ENCODE measurements at regions not wholly inside any gene's neighbourhood (a gene's known extent, or its start where the extent isn't known, plus 50 kb on each side); places are given as distances from the start of the nearest gene placed in this dataset.
A peak's percentile ranks its signal among the peaks of the same experiment; 100 is the strongest.
"Not testable (repeated sequence)": the region's sequence is repeated elsewhere in the genome, so short reads cannot be mapped to it uniquely, and the experiment has no call there.

DNA sequence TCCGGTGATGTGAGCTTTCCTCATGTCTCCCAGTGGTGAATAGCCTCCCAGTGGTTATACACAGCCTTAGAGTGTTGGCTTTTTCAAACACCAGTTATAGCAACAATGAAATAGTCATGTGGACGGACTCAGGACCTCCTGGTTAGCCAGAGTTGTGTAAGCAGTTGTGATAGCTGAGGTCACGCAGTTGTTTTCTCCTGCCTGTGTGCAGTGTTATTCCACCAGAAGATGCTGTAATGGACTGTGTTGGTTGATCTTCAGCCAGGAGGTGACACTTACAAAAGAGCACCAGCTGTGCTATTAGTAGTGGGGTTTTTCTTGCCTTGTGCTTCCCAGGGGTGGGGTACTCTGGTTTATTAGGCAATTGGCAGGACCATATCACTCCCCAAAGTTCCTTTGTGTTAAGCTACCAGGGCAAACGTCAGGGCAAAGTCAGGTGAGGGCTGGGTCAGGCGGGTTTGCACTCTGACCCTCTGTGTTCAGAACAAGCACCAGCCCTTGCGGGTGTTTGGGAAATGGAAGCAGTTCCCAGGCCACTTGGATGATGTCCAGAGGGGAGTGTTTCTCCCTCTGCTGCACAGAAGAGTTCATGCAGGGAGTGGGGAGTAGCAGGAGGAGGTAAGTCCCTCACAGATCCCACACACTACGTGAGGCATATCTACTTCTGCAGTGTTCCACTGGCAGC lies 252.6 kb downstream of the TMEM47 start:
- DNase-seq: no peak

DNA sequence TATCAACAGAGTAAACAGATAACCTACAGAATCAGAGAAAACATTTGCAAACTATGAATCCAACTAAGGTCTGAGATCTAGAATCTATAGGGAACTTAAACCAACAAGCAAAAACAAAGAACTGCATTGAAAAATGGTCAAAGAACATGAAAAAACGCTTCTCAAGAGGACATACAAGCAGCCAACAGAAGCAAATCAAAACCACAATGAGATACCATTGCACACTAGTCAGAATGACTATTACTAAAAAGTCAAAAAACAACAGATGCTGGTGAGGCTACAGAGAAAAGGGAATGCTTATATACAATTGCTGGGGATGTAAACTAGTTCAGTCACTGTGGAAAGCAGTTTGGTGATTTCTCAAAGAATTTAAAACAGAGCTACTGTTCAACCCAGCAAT lies 255.7 kb downstream of the TMEM47 start:
- DNase-seq: no peak

DNA sequence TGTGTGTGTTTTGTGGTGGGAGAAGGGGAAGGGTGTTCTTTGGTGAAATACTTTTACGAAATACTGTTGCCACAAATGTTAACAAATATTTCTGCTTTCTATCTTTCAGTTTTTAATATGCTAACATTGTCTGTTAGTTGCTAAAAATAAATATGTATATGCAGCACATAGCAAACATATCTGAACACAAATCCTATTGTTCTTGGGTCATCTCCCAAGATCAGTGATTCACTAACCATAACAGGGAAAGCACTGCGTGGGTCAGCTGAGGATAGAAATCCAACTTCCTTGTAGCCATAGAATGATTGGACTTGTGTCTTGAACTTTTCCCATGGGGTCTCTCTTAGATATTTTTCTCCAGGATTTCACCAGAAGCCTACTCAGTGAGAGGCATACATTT lies 250.3 kb upstream of the FAM47A start:
- no peak for DNase-seq

DNA sequence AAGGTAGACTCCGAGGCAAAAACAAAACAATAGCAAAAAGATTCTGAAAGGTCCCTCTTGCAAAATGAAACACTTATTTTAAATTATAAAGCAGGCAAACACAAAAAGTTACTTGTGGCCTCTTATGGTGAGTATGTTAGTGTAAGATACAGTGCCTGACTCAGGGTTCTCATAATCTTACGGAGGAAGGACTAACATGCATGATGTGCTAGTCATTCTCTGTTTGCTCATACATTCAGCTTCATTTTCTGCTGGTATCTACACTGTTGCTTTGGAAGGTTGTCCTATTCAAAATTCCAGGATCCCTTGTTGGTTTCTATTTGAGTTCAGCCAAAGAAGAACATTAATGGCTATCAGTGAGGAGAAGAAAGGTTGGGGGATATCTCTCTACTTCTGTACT lies 249.1 kb upstream of the FAM47A start:
- no peak for DNase-seq

DNA sequence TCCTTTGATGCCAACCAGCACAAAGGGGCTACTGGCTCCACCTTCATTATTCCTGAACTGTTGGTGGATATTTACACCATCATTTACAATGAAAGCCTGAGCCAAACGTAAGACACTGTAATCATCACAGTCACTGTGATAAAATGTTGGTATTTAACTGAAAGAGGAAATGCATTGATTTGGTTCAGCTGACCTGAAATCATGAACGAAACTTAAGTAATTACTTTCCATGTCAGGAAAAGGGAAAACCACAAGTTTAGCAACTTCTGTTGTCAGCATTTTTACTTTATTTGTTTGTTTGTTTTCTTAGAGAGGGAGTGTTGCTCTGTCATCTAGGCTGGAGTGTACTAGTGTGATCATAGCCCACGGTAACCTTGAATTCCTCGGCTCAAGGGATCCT lies 247.8 kb upstream of the FAM47A start:
- DNase-seq: no peak

DNA sequence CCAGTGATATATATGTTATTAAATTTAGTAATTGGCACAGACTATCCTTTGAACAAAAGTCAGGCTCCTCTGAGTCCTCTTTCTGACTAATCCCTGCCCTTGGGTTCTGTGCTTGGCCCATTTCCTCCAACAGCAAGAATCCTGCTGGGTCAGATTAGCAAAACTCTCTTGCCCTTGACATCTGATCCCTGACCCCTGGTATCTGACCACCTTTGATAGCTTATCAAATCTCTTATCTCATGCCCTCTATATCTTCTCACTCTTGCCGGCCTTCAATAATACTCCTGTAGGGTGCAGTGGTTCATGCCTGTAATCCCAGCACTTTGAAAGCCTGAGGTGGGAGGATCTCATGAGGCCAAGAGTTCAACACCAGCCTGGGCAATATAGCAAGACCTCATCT lies 245.5 kb upstream of the FAM47A start:
- DNase-seq: no peak

DNA sequence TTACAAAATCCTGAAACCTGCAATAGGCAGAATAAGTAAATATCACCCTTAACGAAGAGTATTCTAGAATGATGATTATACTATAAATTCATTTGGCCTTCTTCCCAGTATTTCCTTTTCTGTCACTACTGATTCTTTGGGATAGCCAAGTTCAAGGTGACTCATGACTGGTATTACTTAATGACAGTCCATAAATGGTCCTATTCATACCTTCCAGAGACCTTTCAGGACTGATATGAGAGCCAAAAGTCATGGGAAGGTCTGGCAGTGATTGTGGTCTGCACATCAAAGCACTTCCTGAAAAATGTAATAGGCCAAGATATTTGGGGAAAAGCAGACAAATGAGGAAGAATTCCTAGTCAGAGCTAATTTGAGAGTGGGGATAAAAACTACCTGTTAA lies 239.6 kb upstream of the FAM47A start:
- no peak for DNase-seq

DNA sequence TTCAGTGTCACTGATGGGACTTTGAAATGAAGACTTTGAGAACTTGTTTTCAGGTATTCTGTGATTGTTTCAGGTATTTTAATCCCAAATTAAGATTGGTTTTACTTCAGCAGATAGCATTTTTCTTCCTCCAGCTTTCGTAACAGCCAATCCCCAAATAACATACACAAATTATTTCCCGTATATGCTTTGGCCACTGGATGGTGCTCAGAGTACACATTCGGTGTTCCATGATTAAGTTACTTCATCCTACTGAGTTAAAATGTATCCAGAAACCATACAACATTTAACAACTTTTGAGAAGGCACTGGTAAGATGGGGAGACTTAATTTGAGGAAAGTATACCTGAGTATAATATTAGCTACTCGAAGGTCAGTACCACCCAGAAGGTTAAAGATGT lies 233.4 kb upstream of the FAM47A start:
- DNase-seq: peak; percentile 0

DNA sequence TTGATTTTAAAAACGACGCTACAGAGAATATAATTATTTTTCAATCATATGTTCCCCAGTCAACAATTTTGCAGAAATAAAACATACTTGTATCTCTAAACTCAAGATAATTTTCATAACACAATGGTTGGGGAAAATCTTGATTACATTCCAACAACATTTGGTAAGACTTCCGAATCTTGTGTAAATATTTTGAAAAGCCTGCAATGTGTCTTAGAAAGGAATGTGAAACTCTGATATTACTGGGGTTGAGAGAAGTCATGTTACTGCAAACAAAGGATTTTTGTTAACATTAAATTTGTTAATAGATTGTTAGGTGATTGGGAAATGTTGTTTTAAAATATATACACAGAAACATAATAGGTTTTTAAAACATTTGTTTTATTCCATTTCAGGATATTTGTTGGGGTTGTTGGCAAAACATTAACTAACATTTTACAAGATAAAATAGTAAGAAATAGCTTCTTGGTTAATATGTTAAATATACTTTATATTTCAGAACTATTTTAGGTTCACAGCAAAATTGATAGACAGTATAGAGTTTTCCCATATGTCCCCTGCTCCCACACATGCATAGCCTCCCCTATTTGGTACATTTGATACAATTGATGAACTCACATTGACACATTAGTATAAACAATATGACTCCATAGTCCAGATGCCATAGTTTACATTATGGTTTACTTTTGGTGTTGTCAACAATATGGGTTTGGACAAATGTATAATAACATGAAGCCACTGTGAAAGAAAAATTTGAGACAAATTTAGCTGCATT lies 218.6 kb upstream of the FAM47A start:
- DNase-seq: no peak

DNA sequence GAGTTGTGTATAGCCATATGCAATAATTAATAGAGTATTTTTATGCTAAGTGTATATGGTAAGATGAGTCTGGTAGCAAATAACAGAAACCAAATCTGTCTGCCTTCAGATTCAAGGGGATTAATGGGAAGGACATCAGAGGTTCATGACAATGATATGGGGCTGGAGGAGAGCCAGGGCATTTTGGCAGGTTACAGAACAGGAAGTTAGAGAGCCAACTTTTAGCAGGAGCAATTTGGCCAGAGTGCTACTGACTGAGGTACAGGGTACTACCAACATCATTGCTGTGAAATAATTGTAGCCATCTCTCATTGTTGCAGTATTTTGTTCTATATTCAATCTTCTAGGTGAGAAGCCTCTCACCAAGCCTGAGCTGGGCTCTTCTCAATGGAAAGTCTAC lies 210.9 kb upstream of the FAM47A start:
- DNase-seq: no peak

DNA sequence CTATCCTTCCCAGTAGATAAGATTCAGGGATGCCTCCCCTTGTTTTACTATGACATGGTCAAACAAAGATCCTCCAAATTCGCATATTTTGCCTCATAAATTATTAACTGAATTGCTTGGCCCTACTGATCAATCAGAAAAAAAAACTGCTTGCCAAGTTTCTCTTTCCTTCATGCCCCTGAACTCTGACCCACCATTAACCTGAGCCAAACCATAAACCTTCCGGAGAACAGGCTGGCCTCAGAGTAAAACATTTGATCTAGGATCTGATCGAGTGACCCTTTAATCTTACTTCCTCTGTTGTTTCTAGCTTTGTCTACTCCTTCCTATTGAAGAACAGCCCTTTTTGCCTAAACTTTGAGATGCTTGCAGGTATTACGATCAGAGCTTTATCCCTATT lies 209.7 kb upstream of the FAM47A start:
- DNase-seq: no peak

DNA sequence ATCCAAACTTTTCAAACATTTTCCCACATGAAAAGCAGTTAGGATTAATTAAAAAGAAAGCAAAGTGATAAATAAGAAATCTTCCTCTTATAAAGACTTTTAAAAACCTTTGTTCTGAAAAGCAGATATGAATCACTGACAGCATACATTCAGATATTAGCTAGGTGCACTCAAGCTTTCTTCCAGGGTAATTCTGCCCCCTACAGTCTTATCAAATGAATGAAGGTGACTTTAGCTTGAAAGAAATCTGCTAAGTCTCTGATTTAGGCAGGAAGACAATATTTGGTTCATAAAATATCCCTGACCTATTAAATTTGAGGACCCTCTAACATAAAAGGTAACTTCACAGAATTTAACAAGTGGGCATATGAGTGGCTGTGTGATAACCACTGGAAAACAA lies 209.1 kb upstream of the FAM47A start:
- peak; percentile 3 for DNase-seq

DNA sequence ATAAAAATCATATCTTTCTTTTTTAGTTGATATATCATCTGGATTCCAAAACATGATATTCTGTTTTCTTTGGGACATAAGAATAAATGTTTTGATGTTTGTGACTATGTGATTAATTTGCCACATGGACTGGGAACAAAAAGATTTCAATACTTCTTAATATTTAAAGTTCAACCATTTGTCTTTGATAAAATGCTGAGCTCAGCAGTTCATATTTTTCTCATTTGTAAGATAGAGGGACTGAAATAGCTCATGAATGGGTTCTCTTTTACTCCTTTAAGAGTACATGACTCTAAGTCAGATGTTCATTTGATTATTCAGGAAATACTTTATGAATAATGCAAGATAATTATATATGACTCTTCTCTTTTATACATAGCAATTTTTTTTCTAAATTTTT lies 205.9 kb upstream of the FAM47A start:
- no peak for DNase-seq

DNA sequence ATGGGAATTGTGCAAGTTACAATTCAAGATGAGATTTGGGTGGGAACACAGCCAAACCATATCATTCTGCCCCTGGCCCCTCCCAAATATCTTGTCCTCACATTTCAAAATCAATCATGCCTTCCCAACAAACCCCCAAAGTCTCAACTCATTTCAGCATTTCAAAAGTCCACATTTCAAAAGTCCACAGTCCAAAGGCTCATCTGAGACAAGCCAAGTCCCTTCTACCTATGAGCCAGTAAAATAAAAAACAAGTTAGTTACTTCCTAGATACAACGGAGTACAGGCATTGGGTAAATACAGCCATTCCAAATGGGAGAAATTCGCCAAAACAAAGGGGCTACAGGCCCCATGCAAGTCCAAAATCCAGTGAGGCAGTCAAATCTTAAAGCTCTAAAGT lies 203.3 kb upstream of the FAM47A start:
- DNase-seq: not testable (repeated sequence)

DNA sequence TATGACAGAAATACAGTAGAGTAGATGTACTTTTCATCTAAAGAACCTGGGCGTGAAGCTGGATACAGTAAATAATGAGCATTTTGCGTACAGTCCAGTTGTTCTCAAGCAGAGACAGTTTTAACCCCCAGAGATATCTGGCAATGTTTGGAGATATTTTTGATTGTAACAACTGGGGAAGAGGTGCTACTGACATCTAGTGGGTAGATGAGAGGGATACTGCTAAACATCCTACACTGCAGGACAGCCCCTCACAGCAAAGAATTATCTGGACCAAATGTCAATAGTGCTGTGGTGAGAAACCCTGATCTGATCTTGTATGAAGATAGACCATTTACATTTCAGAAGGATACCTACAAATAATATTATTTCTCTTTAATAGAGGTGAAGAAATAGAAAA lies 200.2 kb upstream of the FAM47A start:
- DNase-seq: no peak

DNA sequence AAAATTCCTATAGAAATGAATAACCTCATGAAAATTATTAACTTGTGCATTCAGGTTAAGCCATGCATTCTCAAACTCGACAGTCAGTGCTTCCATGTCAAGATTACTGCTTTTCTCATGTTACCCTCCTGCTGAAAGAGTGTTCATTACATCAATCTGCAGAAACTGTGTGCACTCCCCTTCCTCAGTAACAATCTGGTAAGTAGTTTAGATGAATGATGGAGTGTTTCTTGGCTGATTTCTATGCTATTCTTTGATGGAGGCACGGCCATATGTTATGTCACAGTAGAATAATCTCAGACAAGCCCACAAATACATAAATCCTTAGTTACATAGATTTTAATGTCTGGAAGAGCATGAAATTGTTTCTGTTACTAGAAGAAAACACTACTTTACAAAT lies 193.3 kb upstream of the FAM47A start:
- DNase-seq: no peak

DNA sequence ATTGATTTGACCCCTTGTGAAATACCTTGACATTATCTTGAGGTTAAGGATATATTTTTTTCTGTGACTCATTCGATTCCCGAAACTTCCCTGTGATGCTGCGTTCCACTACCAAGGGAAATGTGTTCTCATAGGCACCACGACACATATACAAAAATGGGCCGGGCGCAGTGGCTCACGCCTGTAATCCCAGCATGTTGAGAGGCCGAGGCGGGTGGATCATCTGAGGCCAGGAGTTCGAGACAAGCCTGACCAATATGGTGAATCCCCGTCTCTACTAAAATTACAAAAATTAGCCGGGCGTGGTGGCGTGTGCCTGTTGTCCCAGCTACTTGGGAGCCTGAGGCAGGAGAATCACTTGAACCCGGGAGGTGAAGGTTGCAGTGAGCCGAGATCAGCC lies 188.3 kb upstream of the FAM47A start:
- not testable (repeated sequence) for DNase-seq

DNA sequence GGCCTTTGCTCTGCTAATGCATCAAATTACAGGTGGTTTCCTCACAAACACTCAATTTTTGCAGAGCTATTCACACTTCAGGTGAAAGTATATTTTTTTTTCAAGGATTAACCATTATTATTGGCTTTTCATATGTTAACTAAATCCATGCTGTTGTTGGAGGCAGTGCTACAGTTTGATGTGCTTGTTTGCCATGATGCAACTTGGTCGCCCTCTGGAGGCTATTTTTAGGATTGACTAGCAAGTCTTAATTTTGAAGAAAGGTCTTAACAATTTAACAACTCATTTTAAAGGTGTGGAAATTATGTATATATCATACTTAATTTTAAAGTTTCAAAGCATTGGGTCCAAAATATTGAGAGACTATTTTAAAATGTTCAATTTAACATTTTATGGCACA lies 168.8 kb upstream of the FAM47A start:
- DNase-seq: peak; percentile 37

DNA sequence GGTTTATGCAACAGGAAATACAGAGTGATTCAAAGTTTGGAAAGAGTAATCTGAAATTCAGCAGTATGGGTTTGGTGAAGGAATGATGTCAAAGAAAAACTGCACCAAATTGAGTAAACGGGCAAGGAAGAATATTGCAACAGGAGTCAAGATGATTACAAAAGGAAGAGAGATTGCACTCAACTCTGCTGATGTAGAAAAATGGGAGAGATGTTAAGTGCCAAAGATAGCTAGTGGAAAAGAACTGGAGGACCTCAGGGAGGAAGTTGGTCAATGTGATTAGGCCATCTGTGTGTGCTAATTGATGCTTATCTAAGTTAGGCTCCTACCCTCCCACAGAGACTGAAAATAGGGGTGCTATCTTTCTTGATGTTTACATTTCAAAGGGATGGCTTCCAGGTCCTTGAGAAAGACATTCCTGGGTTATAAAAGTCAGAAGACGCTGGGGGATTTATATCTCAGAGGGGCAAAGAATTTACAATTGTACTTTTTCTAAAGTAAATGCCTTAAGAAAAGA lies 167.4 kb upstream of the FAM47A start:
- no peak for DNase-seq

DNA sequence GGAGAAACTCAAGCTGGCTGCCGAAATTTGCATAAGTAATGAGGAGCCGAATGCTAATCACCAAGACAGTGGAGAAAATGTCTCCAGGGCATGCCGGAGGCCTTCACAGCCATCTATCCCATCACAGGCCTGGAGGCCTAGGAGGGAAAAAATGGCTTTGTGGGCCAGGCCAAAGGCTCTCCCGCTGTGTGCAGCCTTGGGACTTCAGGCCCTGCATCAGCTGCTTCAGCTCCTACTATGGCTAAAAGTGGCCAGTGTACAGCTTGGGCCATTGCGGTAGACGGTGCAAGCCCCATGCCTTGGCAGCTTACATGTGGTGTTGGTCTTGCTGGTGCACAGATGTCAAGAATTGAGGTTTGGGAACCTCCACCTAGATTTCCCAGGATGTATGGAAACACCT lies 162.6 kb upstream of the FAM47A start:
- DNase-seq: no peak

DNA sequence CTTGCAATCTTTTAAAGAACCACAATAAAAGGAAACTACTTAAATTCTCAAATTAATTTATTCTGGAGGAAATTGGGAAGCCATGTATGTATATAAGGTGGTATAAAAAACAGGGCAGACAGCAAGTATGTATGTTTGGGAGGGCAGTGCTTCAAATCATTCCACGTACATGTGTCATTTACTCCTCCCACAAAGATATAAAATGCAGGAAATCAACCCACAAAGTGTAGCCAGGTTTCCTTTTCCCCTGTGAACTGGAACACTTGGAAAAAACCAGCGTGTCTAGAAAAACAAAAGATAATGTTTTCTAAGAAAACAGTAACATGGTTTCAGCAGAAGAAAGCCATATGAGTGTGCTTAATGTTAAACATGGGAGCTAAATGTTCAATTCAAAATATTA lies 156.7 kb upstream of the FAM47A start:
- no peak for DNase-seq

DNA sequence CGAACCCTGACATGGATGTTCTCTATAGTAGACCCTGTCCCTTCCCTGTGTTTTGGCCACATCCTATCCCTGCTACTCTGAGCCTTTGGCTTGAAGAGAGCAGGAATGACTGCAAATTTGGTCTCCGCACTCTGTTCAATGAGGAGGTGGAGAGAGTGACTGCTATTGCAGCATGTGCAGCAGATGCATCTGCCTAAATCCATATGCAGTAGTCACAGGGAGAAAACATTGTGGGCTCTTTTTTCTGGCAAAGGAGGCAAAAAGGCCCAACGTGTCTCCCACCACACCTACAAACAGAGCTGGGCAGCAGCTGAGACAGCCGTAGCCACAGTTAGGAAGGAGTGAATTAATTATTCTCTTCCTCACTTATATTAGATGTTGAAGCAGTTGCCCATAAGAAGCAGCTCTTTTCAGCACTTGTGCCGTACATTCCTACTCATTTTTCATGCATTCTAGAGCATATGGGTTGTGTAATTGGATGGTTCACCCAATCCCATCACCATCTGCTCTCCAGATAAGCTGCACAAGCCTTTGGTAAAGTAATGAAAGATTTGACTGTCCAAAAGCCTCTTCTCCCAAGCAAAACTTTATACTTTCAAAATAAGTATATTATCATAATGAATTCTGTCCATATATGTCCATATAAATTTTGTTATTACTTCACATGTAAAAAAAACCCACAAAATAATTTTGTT lies 147.9 kb upstream of the FAM47A start:
- DNase-seq: no peak

DNA sequence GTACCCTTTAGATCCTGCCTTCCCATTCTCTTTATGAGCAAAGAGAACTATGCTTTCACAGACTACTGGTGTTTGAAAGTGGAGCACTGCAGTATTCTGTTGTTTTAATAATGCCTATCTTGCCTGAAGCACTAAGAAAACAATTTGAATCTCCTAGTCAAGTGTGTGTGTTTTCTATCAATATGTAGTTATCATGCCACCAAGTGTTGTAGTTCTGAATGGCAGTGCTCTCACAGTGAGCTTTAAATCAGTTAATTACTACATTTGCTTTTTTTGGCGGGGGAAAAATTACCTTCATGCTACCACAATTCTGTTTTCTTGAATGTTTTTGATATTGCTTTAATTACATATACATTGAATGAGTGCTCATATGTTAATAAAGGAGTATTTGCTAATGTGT lies 143.6 kb upstream of the FAM47A start:
- peak; percentile 5 for DNase-seq

DNA sequence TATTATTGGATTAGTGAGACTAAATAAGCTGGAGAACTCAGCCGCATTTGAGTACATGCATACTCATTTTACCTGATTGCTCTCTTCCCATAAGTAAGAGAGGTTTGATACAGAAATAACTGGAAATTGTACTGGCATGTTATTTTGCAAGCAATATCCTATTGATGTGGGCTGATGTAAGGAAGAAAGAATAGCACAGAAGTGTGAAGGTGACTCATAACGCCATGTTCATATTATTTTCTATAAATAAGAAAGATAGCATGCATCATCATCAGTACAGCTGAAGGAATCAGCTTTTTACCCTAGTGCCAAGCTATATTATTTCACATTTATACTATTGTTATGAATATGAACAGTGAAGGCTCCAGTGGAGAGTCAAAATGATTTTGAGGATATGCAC lies 138.3 kb upstream of the FAM47A start:
- no peak for DNase-seq

All from NCI-H69 (cell line).